ENCODE measurements at regions not wholly inside any gene's neighbourhood (a gene's known extent, or its start where the extent isn't known, plus 50 kb on each side); places are given as distances from the start of the nearest gene placed in this dataset.

- TF ChIP-seq EP300 (IDR thresholded peaks at IDR 0.05) (no peak), POLR2A (IDR thresholded peaks at IDR 0.05) (no peak), CTCF (IDR thresholded peaks at IDR 0.05) (no peak)
- Histone ChIP-seq H3K36me3 (no peaks in the 10 kb centered on the region), H3K27ac (no peak overlapping the region), H3K4me1 (ENCODE audit: insufficient read depth) (no peaks in the 10 kb centered on the region), H3K4me3 (no peak overlapping the region), H3K27me3 (no peaks in the 10 kb centered on the region), H3K9me3 (no peaks in the 10 kb centered on the region)
- DNase-seq = no peak
- 77 to 81% (median 79%) methylated on average over 3 of the region's 3 CpGs for WGBS, 3 donors
- intact Hi-C loops (cut with DNase I) = no loop called here
Measured at GRCh38 chr20:60221593-60221992, 263.4 kb downstream of the CDH26 start.

GRCh38 chr20:60222497-60222896 lies 264.3 kb downstream of the CDH26 start:
- 52 to 59% (median 57%) methylated on average over 2 of the region's 2 CpGs for WGBS, 3 donors
- TF ChIP-seq POLR2A (IDR thresholded peaks at IDR 0.05) (no peak), CTCF (IDR thresholded peaks at IDR 0.05) (no peak), EP300 (IDR thresholded peaks at IDR 0.05) (no peak)
- Histone ChIP-seq H3K4me1 (ENCODE audit: insufficient read depth) (no peaks in the 10 kb centered on the region), H3K9me3 (no peaks in the 10 kb centered on the region), H3K27me3 (no peaks in the 10 kb centered on the region), H3K36me3 (no peaks in the 10 kb centered on the region), H3K4me3 (no peak overlapping the region), H3K27ac (no peak overlapping the region)
- no peak for DNase-seq
- intact Hi-C loops (cut with DNase I) = no loop called here

GRCh38 chr20:60223174-60223573 lies 265.0 kb downstream of the CDH26 start:
- Histone ChIP-seq H3K27me3 (no peaks in the 10 kb centered on the region), H3K27ac (no peak overlapping the region), H3K4me3 (no peak overlapping the region), H3K4me1 (ENCODE audit: insufficient read depth) (no peaks in the 10 kb centered on the region), H3K9me3 (no peaks in the 10 kb centered on the region), H3K36me3 (no peaks in the 10 kb centered on the region)
- TF ChIP-seq POLR2A (IDR thresholded peaks at IDR 0.05) = no peak
- no peak for TF ChIP-seq CTCF (IDR thresholded peaks at IDR 0.05)
- TF ChIP-seq EP300 (IDR thresholded peaks at IDR 0.05) = no peak
- 85 to 89% (median 89%) methylated on average over 5 of the region's 5 CpGs for WGBS, 3 donors
- intact Hi-C loops (cut with DNase I) = no loop called here
- DNase-seq = no peak

- H3K9me3 ChIP-seq = no peaks in the 10 kb centered on the region
- no peaks in the 10 kb centered on the region for H3K4me1 ChIP-seq (ENCODE audit: insufficient read depth)
- H3K27me3 ChIP-seq = no peaks in the 10 kb centered on the region
- H3K27ac ChIP-seq = no peak overlapping the region
- H3K36me3 ChIP-seq = no peaks in the 10 kb centered on the region
- no peak for TF ChIP-seq POLR2A (IDR thresholded peaks at IDR 0.05)
- TF ChIP-seq CTCF (IDR thresholded peaks at IDR 0.05) = no peak
- no peak for TF ChIP-seq EP300 (IDR thresholded peaks at IDR 0.05)
- intact Hi-C loops (cut with DNase I) = no loop called here
- WGBS, 3 donors = 91 to 93% (median 92%) methylated on average over 3 of the region's 3 CpGs
- H3K4me3 ChIP-seq = no peak overlapping the region
- DNase-seq = no peak
Measured at GRCh38 chr20:60224914-60225313, 266.7 kb downstream of the CDH26 start.

GRCh38 chr20:60228255-60228654 lies 270.0 kb downstream of the CDH26 start:
- no peaks in the 10 kb centered on the region for H3K36me3 ChIP-seq
- H3K27ac ChIP-seq = no peak overlapping the region
- no peak overlapping the region for H3K4me3 ChIP-seq
- intact Hi-C loops (cut with DNase I) = no loop called here
- no peaks in the 10 kb centered on the region for H3K9me3 ChIP-seq
- 62 to 70% (median 67%) methylated on average over 3 of the region's 3 CpGs for WGBS, 3 donors
- H3K27me3 ChIP-seq = no peaks in the 10 kb centered on the region
- TF ChIP-seq EP300 (IDR thresholded peaks at IDR 0.05) = no peak
- TF ChIP-seq POLR2A (IDR thresholded peaks at IDR 0.05) = no peak
- no peak for TF ChIP-seq CTCF (IDR thresholded peaks at IDR 0.05)
- DNase-seq = no peak
- no peaks in the 10 kb centered on the region for H3K4me1 ChIP-seq (ENCODE audit: insufficient read depth)
